Effector memory CD8-positive, alpha-beta T cell (primary cell): ENCODE measurements at regions not wholly inside any gene's neighbourhood (a gene's known extent, or its start where the extent isn't known, plus 50 kb on each side); places are given as distances from the start of the nearest gene placed in this dataset.

ENCODE experiments used
- ATAC-seq: fragments of 150-1000 bp; cut with Tn5 transposase; replicated peaks from 2 replicates; pipeline ENCODE4 v1.10.0; 2021; ENCODE audit warnings: mild to moderate bottlenecking, moderate library complexity
- DNase-seq, 3 experiments: peaks; one replicate each; pipeline ENCODE4 v3.0.0; 2021
- H3K27ac Mint-ChIP-seq, 2 donors: one replicate each; pipeline ENCODE4 v1.8.0; 2022; ENCODE audit warnings: mild to moderate bottlenecking in 2 of 2, mixed read lengths in 2 of 2, moderate library complexity in 2 of 2
- H3K27me3 Mint-ChIP-seq, 2 donors: one replicate each; pipeline ENCODE4 v1.8.0; 2022; ENCODE audit warnings: mixed read lengths in 2 of 2
- H3K36me3 Mint-ChIP-seq: one replicate; pipeline ENCODE4 v1.8.0; 2022; ENCODE audit warnings: mild to moderate bottlenecking, moderate library complexity, mixed read lengths; ENCODE audit not compliant: insufficient read depth
- H3K4me1 Mint-ChIP-seq, 2 donors: one replicate each; pipeline ENCODE4 v1.8.0; 2022; ENCODE audit warnings: low read depth in 2 of 2, mixed read lengths in 2 of 2
- H3K4me3 Mint-ChIP-seq, 2 donors: one replicate each; pipeline ENCODE4 v1.8.0; 2022; ENCODE audit warnings: mild to moderate bottlenecking in 2 of 2, mixed read lengths in 2 of 2, moderate library complexity in 2 of 2
- H3K9me3 Mint-ChIP-seq, 2 donors: one replicate each; pipeline ENCODE4 v1.8.0; 2022; ENCODE audit warnings: mixed read lengths in 2 of 2

- no peaks in the 10 kb centered on the region for H3K36me3 Mint-ChIP-seq
- no peak for ATAC-seq
- peak overlapping the region; percentile 70 for H3K4me3 Mint-ChIP-seq
- H3K9me3 Mint-ChIP-seq = peaks cover 0 to 3% of the 10 kb centered on the region in 2 donors
- H3K27ac Mint-ChIP-seq = no peak overlapping the region
- peaks cover 6 to 9% of the 10 kb centered on the region in 2 donors for H3K4me1 Mint-ChIP-seq
- peaks cover 82 to 95% of the 10 kb centered on the region in 2 donors for H3K27me3 Mint-ChIP-seq
- peak in 1 of 3 experiments; percentile 4 for DNase-seq
Observed at GRCh38 chr2:71277536-71278103, 50.7 kb upstream of the PAIP2B start.

GRCh38 chr2:71277147-71277475 is 50.2 kb upstream of the PAIP2B start:
- Mint-ChIP-seq H3K36me3 (no peaks in the 10 kb centered on the region), H3K4me3 (peak overlapping the region; percentile 70), H3K4me1 (peaks cover 6 to 9% of the 10 kb centered on the region in 2 donors), H3K9me3 (peaks cover 0 to 3% of the 10 kb centered on the region in 2 donors), H3K27ac (no peak overlapping the region), H3K27me3 (peaks cover 82 to 95% of the 10 kb centered on the region in 2 donors)
- no peak for ATAC-seq
- no peak for DNase-seq

DNA sequence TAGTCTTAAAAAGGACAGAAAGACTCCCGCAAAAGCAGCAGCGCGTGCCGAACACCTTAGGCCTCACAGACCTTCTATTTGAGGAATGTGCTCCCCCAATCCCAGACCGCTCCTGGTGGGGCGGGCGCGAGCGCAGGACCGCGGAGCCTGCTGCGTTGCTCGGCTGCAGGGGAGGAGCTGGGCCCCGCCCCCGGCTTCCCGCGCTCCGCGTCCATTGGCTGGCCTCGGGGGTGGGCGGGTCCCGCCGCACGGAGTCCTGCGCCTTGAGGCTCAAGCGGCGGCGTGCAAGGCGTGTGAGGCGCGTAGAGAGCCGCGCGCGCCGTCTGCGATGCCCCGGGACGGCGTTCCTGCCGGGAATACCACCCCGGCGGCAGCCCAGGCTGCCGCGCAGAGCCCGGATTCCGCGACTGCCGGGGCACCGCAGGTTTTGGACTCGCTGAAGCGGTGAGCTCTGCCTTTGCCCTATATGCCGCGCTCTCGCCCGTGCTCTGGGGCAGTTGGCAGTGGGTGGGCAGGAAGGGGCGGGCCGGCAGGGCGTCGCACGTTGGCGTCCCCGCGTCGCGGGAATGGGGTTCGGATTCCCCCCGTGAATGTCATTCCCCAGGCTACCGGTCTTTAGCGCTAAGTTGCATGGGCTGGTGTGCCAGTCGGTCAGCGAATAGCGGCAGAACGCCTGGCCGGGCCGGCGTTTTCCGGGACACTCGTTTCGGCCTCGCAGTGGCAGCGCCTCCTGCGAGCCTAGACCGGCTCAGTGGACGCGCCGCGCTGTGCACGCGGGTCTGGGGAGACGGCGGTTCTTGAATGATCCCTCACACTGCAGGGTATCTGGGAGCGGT is 49.6 kb upstream of the PAIP2B start:
- ATAC-seq = peak; percentile 97
- Mint-ChIP-seq H3K4me1 (peaks cover 6 to 9% of the 10 kb centered on the region in 2 donors), H3K27ac (no peak overlapping the region), H3K4me3 (peak overlapping the region; percentile 70), H3K27me3 (peaks cover 82 to 95% of the 10 kb centered on the region in 2 donors), H3K36me3 (no peaks in the 10 kb centered on the region), H3K9me3 (peaks cover 0 to 3% of the 10 kb centered on the region in 2 donors)
- DNase-seq = peak; percentile 55 to 73 (median 65)
